22Rv1 (cell line): ENCODE measurements at regions not wholly inside any gene's neighbourhood (a gene's known extent, or its start where the extent isn't known, plus 50 kb on each side); places are given as distances from the start of the nearest gene placed in this dataset.

ENCODE experiments used
- ZFX ChIP-seq: fragments of 450-650 bp; IDR thresholded peaks from 2 replicates; pipeline ENCODE4 v1.6.1; 2017; ENCODE audit warnings: antibody characterized with exemption, borderline replicate concordance
- TF ChIP-seq, protein P1 (sequence below): fragments of 450-650 bp; IDR thresholded peaks from 2 replicates; pipeline ENCODE4 v1.5.1; 2017; ENCODE audit warnings: mild to moderate bottlenecking

DNA sequence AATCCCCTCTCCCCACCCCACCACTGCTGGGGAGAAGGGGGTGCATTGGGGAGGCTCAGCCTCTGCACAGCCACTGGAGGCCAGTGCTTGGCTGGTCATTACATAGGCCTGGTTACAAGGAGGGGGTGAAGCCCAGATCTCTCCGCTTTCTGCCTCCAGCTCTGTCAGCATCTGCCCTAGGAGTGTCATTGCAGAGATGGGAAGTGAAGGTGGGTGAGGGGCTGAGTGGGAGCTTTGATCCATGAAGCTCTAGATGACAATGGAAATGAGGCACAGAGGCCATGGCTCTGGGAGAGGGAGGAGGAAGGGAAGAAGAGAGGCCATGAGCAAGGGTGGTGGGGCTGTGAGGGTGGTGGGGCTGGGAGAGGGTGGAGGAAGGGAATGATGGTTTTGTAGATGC lies 411.6 kb downstream of the MATN1 start:
- TF ChIP-seq, protein P1, sequence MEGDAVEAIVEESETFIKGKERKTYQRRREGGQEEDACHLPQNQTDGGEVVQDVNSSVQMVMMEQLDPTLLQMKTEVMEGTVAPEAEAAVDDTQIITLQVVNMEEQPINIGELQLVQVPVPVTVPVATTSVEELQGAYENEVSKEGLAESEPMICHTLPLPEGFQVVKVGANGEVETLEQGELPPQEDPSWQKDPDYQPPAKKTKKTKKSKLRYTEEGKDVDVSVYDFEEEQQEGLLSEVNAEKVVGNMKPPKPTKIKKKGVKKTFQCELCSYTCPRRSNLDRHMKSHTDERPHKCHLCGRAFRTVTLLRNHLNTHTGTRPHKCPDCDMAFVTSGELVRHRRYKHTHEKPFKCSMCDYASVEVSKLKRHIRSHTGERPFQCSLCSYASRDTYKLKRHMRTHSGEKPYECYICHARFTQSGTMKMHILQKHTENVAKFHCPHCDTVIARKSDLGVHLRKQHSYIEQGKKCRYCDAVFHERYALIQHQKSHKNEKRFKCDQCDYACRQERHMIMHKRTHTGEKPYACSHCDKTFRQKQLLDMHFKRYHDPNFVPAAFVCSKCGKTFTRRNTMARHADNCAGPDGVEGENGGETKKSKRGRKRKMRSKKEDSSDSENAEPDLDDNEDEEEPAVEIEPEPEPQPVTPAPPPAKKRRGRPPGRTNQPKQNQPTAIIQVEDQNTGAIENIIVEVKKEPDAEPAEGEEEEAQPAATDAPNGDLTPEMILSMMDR = no peak
- TF ChIP-seq ZFX = no peak
